Hippocampal formation (tissue), 2 donors: ENCODE measurements at regions not wholly inside any gene's neighbourhood (a gene's known extent, or its start where the extent isn't known, plus 50 kb on each side); places are given as distances from the start of the nearest gene placed in this dataset.
A peak's percentile ranks its signal among the peaks of the same experiment; 100 is the strongest.
"Not testable (repeated sequence)": the region's sequence is repeated elsewhere in the genome, so short reads cannot be mapped to it uniquely, and the experiment has no call there.

Experiments
- DNase-seq, 2 donors: peaks; one replicate each; lab custom pipeline; 2025; lab: John Stamatoyannopoulos, UW

DNA sequence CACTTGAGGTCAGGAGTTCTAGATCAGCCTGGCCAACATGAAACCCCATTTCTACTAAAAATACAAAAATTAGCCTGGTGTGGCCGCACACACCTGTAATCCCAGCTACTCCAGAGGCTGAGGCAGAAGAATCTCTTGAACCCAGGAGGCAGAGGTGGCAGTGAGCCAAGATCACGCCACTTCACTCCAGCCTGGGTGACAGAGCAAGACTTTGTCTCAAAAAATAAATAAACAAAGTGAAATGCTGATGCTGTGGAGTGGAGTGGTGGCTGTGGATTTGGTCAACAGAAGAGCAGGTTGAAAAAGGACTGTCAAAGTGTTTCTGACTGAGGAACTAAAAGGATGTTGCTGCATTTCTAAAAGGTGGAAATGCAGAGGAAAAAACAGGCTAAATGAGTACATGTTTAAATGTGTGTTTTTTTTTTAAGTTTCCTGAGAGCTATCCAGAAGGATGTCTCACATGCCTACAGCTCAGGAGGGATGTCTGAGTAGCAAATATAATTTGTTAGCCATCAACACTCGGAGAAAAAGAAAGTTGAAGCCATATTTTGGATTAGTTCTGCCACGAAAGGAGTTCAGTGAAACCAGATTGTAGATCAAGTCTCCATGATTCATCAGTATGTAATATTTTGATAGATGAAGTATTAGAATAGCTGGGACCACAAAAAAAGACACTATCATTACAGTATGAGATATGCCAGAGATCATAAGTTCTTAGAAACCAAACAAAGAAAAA, 621.1 kb upstream of the ADGRB3 start:
- no peak for DNase-seq

DNA sequence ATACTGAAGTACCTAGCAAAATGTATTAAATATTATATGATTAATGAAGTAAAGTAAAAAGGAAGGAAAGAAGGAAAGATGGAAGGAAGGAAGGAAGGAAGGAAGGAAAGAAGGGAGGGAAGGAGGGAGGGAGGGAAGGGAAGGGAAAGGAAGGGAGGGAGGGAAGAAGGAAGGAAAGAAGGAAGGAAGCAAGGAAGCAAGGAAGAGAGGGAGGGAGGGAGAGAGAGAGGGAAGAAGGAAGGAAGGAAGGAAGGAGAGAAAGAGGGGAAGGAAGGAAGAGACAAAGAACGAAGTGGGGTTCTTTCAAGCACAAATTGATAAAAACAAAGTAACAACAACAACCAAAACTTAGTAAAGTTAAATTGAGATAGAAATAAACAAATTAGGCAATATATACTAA, 622.3 kb upstream of the ADGRB3 start:
- no peak for DNase-seq

DNA sequence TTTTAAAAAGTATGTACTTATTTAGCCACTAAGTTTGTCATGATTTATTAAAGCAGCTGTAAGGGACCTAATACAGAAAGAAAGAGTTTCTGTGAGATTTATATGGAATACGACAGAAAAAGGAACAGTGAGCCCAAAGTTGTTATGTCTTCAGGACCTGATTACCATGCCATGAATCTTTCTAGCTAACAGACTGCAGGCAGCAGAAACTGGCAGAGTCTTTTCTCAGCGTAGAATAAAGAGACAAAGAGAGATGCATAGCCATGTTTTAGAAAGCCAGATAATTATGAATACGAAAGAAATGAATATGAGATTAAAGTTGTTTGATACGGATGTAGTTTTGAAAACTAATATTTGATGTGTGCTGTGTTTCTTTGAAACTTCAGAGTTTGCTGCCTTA, 624.1 kb upstream of the ADGRB3 start:
- DNase-seq: no peak

DNA sequence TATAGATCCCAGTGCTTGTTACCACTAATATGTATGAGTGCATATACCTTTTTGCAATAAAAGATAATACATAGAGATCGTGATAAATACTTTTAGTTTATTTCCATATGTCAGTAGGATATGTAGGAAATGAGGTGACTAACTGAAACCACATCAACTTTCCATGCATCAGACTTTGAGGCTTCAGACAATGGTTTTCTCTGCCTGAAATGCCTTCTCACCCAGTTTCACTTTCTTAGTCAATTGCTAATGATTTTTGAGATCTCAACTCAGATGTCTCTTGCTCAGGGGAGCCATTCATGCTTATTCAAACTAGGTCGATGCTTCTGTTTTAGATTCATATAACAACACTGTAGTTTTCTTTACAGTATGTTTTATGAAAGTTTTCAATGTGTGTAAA, 626.6 kb upstream of the ADGRB3 start:
- DNase-seq: no peak

DNA sequence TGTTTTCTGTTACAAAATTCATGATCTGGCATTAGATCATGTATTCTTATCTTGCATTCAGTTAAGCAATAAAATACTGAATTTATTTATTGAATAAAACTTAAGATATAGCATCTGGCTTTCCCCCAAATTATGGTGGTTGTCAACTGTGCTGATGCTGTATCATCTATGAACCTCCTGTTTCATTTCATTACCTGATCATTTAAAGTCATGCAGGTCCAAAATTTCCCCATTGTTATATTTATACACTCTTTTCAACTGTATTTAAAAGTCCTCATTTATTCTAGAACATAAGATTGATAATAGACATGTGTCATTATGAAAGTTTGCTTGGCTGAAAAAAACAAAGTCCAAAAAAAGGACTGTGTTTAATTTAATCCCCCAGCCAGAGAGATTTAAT, 627.4 kb upstream of the ADGRB3 start:
- DNase-seq: no peak

DNA sequence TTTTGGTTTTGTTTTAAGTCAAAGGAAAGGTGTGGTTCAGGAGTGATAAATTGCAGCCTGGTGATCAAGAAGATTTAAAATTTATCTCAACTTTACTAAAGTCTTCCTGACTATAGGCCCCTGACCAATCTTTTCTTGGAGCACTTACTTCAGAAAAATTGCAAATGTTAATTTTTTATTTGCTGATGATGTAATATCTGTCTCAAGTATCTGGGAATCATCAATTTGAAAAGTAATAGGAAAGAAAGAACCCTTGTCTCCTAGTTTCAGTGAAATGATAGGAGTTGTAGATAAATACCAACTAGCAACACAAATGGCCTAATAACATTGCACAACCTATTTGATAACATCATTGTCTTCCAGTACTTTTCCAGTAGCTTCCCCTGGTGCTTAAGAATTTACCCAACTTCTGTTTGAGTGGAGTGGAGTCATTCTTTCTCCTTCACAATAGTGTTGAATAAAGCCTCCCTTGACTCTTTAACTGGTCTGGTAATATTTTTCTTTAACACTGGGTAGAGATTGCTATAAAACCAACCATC, 648.3 kb upstream of the ADGRB3 start:
- no peak for DNase-seq

DNA sequence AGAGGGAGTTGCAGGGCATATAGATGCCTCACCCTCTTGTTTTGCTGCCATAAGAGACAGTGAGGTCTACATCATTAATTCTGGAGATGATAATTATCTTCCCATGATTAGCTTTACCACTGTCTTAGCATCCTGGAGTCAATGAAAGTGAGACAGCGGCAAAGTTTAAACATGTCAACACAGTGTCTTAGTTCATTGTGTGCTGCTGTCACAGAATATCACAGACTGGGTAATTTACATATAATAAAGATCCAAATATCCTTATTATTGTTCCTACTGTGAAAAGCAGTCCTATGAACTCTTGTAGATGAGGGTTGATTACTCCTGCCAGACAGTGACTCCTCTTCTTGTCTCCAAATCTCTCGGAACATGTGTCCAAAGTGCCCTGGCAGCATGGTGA, 658.6 kb upstream of the ADGRB3 start:
- no peak for DNase-seq

DNA sequence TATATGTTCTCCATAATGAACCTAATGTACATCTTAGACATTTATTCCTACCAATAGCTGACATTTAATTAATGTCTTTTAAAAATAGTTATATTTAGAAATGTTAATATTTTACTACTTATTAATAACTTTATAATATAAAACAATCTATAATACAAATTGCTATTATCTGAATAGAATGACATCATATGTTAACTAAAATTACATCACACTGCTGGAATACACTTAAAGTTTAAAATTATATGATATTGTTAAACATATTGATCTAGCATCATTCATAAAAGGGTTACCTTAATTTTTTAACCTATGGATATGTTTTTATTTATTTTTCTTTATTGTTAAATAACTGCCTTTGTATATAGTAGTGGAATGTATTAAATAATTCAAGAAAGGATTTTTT, 660.2 kb upstream of the ADGRB3 start:
- DNase-seq: no peak

DNA sequence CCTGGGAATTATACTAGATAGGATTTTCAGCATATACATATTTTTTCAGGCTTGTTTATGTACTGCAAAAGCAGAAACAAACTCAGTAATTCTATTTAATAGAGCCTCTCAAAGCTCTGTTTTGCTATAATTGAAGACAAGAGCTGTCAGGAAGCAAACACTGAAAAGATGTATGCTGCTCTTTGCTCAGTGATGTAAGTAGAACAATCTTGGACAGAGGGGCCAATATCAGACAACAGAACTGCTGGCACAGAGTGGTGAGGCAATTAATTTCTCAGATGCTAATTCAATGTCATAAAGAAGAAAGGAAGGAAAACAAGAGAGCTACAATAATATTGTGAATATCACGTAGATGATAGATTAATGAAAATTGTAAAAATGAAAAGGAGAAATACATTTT, 663.3 kb upstream of the ADGRB3 start:
- no peak for DNase-seq

DNA sequence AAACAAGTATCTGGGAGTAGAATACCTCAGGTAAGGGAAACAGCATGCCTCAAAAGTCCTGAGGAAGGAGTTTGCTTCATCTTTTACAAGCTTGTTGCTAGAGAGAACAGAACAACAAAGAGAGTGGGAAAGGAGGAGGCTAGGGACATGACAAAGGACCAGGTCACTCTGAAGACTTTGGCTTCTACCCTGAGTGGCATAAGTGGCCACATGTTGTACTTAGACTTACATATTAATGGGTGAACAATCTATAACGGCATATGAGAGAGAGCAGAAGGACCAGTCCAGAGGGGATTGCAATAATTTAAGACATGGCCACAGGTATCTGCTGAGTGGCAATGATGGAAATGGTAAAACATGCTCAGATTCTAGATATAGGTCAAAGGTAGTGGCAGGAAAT, 668.3 kb upstream of the ADGRB3 start:
- no peak for DNase-seq

DNA sequence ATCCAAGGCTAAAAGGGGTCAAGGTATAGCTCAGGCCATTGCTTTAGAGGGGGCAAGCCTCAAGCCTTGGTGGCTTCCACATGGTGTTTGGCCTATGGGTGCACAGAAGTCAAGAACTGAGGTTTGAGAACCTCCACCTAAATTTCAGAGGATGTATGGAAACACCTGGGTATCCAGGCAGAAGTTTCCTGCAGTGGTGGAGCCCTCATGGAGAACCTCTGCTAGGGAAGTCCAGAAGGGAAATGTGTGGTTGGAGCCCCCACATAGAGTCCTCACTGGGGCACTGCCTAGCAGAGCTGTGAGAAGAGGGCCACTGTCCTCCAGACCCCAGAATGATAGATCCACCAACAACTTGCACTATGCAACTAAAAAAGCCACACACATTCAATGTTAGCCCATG, 678.7 kb upstream of the ADGRB3 start:
- no peak for DNase-seq

DNA sequence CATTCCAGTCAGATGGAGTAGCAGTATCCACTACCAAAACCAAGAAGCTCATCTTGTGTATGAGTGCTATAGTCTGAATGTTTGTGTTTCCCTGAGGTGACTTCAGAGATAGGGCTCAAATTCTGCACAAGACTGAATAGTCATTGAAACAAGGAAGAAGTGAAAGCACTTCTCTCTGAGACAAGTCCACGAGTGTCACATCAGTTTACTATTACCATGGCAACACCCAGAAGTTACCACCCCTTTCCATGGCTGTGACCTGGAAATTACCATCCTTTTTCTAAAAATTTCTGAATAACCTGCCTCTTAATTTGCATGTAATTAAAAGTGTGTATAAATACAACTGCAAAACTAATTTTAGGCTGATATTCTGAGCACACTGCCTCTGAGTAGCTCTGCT, 682.1 kb upstream of the ADGRB3 start:
- no peak for DNase-seq

DNA sequence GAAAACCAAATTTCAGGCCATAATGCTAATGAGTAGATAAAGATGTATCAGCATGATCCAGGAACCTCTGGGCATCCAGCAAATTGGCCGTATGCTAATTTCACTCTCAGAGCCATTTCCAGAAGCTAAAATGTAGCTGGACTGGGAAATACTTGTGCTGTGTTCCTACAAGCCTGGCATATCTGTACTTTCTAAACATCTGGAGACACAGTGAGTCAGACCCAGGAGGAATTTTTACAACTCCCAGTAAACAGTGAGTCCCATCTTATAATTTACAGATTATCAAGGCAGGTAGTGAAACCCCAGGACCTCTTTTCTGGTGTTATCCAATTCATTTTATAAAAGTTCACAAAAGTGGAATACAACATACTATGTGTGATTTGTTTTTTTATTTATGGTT, 683.0 kb upstream of the ADGRB3 start:
- no peak for DNase-seq

DNA sequence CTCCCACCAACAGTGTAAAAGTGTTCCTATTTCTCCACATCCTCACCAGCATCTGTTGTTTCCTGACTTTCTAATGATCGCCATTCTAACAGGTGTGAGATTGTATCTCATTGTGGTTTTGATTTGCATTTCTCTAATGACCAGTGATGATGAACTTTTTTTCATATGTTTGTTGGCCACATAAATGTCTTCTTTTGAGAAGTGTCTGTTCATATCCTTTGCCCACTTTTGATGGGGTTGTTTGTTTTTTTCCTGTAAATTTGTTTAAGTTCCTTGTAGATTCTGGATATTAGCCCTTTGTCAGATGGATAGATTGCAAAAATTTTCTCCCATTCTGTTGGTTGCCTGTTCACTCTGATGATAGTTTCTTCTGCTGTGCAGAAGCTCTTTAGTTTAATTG, 687.3 kb upstream of the ADGRB3 start:
- DNase-seq: not testable (repeated sequence)

DNA sequence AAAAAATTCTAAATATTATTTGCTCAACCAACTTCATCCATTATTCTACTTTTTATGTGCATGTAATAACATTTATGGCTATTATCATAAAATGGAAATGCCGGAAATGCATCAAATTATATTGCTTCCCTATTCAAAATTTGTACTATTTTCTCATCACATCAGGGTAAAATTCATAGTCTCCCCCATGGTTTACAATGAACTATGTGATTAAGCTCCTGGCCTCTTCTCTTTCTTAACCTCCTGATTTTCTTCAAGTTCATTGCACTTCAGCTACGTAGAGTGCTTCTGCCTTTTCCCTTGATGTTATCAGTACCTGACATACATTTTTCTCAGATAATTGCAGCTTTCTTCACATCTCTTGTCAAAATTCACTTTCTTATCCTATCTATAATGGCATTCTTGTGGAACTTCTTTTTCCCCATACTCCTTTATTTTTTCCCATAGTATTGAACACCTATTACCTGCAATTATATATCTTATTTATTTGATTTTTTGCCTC, 699.1 kb upstream of the ADGRB3 start:
- DNase-seq: no peak

DNA sequence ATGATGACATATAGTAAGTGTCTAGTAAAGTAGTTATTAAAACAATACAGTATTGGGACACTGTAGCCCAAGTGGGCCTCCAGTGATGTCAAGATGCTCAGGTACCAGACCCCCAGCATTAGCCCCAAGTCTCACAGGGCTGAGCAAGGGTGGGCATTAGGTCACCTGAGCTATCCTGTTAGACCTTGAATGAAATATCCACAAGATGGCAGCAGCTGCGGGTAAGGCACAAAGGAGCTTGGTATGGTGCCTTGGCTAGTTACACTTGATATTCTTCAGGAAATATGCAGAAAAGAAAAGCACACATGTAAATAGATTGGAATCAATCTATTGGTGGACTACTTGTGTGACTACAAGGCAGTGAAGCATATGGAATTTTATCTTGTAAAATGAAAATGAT, 701.8 kb upstream of the ADGRB3 start:
- no peak for DNase-seq

DNA sequence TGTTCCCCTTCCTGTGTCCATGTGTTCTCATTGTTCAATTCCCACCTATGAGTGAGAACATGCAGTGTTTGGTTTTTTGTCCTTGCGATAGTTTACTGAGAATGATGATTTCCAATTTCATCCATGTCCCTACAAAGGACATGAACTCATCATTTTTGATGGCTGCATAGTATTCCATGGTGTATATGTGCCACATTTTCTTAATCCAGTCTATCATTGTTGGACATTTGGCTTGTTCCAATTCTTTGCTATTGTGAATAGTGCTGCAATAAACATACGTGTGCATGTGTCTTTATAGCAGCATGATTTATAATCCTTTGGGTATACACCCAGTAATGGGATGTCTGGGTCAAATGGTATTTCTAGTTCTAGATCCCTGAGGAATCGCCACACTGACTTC, 712.5 kb upstream of the ADGRB3 start:
- DNase-seq: not testable (repeated sequence)

DNA sequence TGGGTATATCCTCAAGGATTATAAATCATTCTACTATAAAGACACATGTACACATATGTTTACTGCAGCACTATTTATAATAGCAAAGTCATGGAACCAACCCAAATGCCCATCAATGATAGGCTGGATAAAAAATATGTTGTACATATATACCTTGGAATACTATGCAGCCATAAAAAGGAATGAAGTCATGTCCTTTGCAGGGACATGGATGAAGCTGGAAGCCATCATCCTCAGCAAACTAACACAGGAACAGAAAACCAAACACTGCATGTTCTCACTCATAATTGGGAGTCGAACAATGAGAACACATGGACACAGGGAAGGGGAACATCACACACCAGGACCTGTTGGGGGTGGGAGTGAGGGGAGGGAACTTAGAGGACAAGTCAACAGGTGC, 715.0 kb upstream of the ADGRB3 start:
- not testable (repeated sequence) for DNase-seq

DNA sequence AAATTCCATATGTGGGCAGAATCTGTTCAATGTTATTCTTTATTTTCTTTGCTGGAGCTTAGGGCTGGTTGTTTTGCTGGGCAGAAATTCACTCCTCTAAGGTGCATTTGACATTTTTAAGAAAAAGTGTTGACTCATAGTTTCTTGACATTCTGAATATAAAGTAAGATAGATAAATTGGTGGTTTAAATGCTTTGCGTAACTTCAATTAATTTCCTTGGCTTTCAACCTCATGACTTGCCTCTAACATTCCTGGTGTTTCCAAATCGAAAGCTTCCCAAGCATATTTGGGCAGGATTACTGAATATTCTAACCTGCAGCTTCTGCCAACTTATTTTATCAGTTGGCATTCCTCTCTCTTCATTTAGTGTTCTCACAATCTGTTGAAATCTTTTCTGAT, 718.7 kb upstream of the ADGRB3 start:
- peak in 1 of 2 donors; percentile 5 for DNase-seq

DNA sequence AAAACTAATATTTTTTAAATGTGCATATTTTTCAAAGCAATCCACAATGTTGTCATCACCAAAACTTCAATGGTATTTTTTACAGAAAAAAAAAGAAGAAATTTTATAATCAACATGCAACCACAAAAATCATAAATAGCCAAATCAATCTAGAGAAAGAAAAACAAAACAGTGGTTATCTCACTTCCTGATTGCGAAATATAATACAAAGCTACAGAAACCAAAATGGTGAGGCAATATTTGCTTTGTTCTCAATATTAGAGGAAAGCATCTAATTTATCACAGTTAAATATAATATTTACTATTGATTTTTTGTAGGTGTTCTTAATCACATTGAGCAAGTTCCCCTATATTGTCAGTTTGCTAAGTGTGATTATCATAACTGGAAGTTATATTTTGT, 720.7 kb upstream of the ADGRB3 start:
- DNase-seq: no peak

DNA sequence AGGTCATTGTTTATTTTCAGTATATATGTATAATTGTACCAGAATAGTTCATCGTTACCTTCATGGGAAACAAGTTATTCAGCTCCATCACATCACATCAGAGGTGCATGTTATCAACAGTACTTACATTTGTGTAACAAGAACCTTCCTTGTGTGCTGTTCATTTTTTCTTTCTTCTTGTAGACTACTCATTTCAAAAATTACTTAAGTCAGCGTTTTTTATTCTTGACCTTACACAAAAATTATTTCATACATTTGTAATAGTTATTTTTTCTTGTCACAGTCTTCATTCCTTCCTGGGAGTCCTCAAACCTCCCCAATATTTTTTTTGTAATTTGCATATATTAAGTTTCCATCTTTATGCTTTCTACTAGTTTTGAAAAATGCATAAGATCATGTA, 725.7 kb upstream of the ADGRB3 start:
- DNase-seq: no peak

DNA sequence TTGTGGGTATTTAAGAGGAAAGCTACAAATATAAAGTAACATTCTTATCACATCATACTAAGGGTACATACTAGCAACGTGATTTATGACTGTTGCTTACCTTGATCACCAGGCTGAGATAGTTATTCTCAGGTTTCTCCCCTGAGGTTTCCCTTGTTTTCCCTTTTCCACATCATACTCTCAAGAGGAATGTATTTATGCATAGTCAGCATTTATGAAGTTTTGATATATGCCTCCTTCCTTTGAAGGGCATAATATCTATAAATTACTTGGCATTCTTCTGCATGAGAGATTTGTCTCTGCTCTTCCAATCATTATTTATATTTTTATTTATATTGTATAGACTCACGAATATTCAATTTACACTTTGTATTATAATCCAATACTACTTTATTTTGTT, 726.7 kb upstream of the ADGRB3 start:
- no peak for DNase-seq

DNA sequence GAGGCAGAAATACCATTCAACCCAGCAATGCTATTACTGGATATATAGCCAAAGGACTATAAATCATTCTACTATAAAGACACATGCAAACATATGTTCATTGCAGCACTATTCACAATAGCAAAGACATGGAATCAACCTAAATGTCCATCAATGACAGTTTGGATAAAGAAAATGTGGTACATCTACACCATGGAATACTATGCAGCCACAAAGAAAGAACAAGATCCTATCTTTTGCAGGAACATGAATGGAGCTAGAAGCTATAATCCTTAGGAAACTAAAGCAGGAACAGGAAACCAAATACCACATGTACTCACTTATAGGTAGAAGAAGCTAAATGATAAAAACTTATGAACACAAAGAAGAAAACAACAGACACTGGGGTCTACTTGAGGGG, 730.3 kb upstream of the ADGRB3 start:
- DNase-seq: not testable (repeated sequence)

DNA sequence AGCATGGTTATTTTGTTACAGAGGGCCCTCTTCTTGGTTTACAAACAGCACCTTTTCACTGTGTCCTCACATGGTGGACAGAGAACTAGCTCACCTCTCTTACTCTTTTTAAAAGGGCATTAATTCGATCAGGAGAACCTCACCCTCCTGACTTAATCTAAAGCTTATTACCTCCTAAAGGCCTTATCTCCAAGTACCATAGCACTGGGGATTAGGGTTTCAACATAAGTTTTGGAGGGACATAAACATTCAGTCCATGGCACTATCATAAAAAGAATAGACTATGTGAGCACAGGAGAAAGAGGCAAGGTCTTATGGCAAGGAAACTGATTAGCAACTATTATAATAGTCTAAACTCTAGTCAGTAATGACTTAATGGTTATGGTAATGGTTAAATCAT, 736.2 kb upstream of the ADGRB3 start:
- no peak for DNase-seq
